ENCODE measurements at regions not wholly inside any gene's neighbourhood (a gene's known extent, or its start where the extent isn't known, plus 50 kb on each side); places are given as distances from the start of the nearest gene placed in this dataset.

GRCh38 chr21:41678924-41679318 is 87.9 kb downstream of the RIPK4 start (continued):
- TF ChIP-seq BRF2 (CRISPR knock-in tag; IDR thresholded peaks at IDR 0.05) (no peak), SRSF4 (IDR thresholded peaks at IDR 0.05; ENCODE audit: low read depth, low read length, poor library complexity, severe bottlenecking) (no peak), ZNF558 (CRISPR knock-in tag; IDR thresholded peaks at IDR 0.05; ENCODE audit: borderline replicate concordance) (no peak), ZNF879 (CRISPR knock-in tag; IDR thresholded peaks at IDR 0.05) (no peak), RXRA (CRISPR knock-in tag; IDR thresholded peaks at IDR 0.05) (peak; percentile 29; the same call in 1 of the 2 replicates), TFDP2 (CRISPR knock-in tag; IDR thresholded peaks at IDR 0.05) (no peak), SIN3A (IDR thresholded peaks at IDR 0.05; ENCODE audit: borderline replicate concordance, low read depth, low read length) (peak; percentile 20; the same call in 1 of the 2 replicates), RFX3 (CRISPR knock-in tag; IDR thresholded peaks at IDR 0.05) (no peak), ZNF44 (CRISPR knock-in tag; IDR thresholded peaks at IDR 0.05) (no peak), SAP130 (CRISPR knock-in tag; IDR thresholded peaks at IDR 0.05; ENCODE audit: low read depth) (peak; percentile 69), DZIP1 (CRISPR knock-in tag; IDR thresholded peaks at IDR 0.05) (peak; percentile 89; the same call in 1 of the 2 replicates), ZSCAN21 (CRISPR knock-in tag; IDR thresholded peaks at IDR 0.05; ENCODE audit: borderline replicate concordance) (no peak), PRDM10 (CRISPR knock-in tag; IDR thresholded peaks at IDR 0.05; ENCODE audit: low read depth) (peak; percentile 66; the same call in 1 of the 2 replicates), KLF6 (CRISPR knock-in tag; IDR thresholded peaks at IDR 0.05) (no peak), HMG20B (CRISPR knock-in tag; conservative IDR thresholded peaks at IDR 0.05) (no peak), ZGPAT (CRISPR knock-in tag; IDR thresholded peaks at IDR 0.05) (peak; percentile 32; the same call in 1 of the 2 replicates), RFX5 (IDR thresholded peaks at IDR 0.05; ENCODE audit: low read depth, low read length) (peak; percentile 76; the same call in 1 of the 2 replicates), ZNF567 (CRISPR knock-in tag; IDR thresholded peaks at IDR 0.05; ENCODE audit: borderline replicate concordance) (no peak), ZNF232 (CRISPR knock-in tag; IDR thresholded peaks at IDR 0.05; ENCODE audit: borderline replicate concordance) (no peak), MAFG (CRISPR knock-in tag; IDR thresholded peaks at IDR 0.05) (no peak)

Measured in HepG2 (cell line).